ENCODE measurements at regions not wholly inside any gene's neighbourhood (a gene's known extent, or its start where the extent isn't known, plus 50 kb on each side); places are given as distances from the start of the nearest gene placed in this dataset.

DNA sequence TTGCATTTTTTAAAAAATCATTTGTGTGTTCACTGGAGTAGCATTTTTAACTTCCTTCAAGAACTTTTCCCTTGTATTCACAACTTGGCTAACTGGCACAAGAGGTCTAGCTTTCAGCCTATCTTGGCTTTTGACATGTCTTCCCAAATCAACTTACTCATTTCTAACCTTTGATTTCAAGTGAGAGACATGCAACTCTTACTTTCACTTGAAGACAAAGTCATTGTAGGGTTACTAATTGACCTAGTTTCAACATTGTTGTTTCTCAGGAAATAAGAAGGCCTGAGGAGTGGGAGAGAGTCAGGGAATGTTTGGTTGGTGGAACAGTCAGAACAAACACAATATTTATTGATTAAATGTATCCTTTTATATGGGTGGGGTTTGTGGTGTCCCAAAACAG is 95.0 kb upstream of the C9orf72 start:
- TF ChIP-seq CTCF (IDR thresholded peaks at IDR 0.05; ENCODE audit: low read length): no peak
- TF ChIP-seq EZH2 (IDR thresholded peaks at IDR 0.05; ENCODE audit: borderline replicate concordance, low read length): no peak
